Body of pancreas (tissue), 4 donors: ENCODE measurements at regions not wholly inside any gene's neighbourhood (a gene's known extent, or its start where the extent isn't known, plus 50 kb on each side); places are given as distances from the start of the nearest gene placed in this dataset.

Source experiments
- POLR2A ChIP-seq, 3 donors: fragments of 450-650 bp; IDR thresholded peaks; one replicate each; pipeline ENCODE4 v1.6.1; 2016; ENCODE audit warnings: antibody characterized with exemption in 3 of 3, mild to moderate bottlenecking in 2 of 3
- TF ChIP-seq, protein P1 (sequence below), 7 experiments: fragments of 450-650 bp in 4 of 7; fragments of 200-600 bp in 3 of 7; sonication (generic) in 3 of 7; IDR thresholded peaks; one replicate each; pipeline ENCODE4 v1.5.1; 2016 to 2019; ENCODE audit warnings: antibody characterized with exemption in 7 of 7

DNA sequence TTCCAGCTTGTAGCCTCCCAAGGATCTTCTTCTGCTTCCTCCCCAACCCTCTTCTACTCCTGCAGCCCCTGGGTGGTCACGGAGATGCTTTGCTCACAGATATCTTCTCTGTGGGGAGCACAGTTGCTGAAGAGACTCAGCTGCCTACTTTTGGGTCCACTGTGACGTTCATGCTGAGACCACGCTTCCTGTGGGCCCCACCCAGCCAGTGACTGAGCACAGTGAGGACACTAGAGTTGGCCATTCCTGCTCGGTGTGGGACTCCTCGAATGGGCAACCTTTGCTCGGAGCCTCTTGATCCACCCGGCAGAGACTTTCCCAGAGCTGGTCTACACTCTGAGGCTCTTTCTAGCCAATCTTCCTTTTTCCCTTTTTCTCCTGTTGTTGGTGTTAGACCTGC lies 73.9 kb downstream of the ADRA2A start:
- TF ChIP-seq, protein P1, sequence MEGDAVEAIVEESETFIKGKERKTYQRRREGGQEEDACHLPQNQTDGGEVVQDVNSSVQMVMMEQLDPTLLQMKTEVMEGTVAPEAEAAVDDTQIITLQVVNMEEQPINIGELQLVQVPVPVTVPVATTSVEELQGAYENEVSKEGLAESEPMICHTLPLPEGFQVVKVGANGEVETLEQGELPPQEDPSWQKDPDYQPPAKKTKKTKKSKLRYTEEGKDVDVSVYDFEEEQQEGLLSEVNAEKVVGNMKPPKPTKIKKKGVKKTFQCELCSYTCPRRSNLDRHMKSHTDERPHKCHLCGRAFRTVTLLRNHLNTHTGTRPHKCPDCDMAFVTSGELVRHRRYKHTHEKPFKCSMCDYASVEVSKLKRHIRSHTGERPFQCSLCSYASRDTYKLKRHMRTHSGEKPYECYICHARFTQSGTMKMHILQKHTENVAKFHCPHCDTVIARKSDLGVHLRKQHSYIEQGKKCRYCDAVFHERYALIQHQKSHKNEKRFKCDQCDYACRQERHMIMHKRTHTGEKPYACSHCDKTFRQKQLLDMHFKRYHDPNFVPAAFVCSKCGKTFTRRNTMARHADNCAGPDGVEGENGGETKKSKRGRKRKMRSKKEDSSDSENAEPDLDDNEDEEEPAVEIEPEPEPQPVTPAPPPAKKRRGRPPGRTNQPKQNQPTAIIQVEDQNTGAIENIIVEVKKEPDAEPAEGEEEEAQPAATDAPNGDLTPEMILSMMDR (IDR thresholded peaks at IDR 0.05), result no peak
- TF ChIP-seq POLR2A (IDR thresholded peaks at IDR 0.05), result no peak
